Heart left ventricle (tissue), 16 donors: ENCODE measurements at regions not wholly inside any gene's neighbourhood (a gene's known extent, or its start where the extent isn't known, plus 50 kb on each side); places are given as distances from the start of the nearest gene placed in this dataset.

ENCODE experiments used
- ATAC-seq, 4 donors: fragments of 200-7000 bp; cut with Tn5 transposase; one replicate each; pipeline ENCODE4 v1.9.1; 2020 to 2022; ENCODE audit warnings: moderate library complexity in 4 of 4, mild to moderate bottlenecking in 3 of 4, moderate number of reproducible peaks in 1 of 4
- DNase-seq, 5 donors: peaks; one replicate each; pipeline ENCODE4 v3.0.0-alpha.2; 2020
- H3K27ac ChIP-seq, 12 donors: fragments of 200-600 bp; sonication (generic) in 4 of 12; one replicate each; pipeline versions ENCODE4 v1.5.0 to v1.8.0; 2016 to 2022; ENCODE audit warnings: mild to moderate bottlenecking in 2 of 12
- H3K27me3 ChIP-seq, 9 donors: fragments of 200-600 bp; sonication (generic) in 2 of 9; one replicate each; pipeline versions ENCODE4 v1.5.1 to v1.8.0; 2016 to 2022; ENCODE audit warnings: mild to moderate bottlenecking in 3 of 9
- H3K36me3 ChIP-seq, 9 donors: fragments of 200-600 bp; sonication (generic) in 2 of 9; one replicate each; pipeline versions ENCODE4 v1.5.0 to v1.8.0; 2018 to 2022; ENCODE audit warnings: mild to moderate bottlenecking in 2 of 9
- H3K4me1 ChIP-seq, 12 donors: fragments of 200-600 bp; sonication (generic) in 4 of 12; one replicate each; pipeline versions ENCODE4 v1.5.0 to v1.8.0; 2016 to 2022; ENCODE audit warnings: mild to moderate bottlenecking in 3 of 12
- H3K4me3 ChIP-seq, 12 donors: fragments of 200-600 bp; sonication (generic) in 4 of 12; one replicate each; pipeline versions ENCODE4 v1.5.0 to v1.8.0; 2017 to 2022; ENCODE audit warnings: mild to moderate bottlenecking in 9 of 12, moderate library complexity in 4 of 12
- H3K9me3 ChIP-seq, 12 donors: fragments of 200-600 bp; sonication (generic) in 4 of 12; one replicate each; pipeline versions ENCODE4 v1.5.0 to v1.8.0; 2016 to 2022; ENCODE audit warnings: mild to moderate bottlenecking in 1 of 12
- POLR2A ChIP-seq, 2 donors: fragments of 450-650 bp; IDR thresholded peaks; one replicate each; pipeline ENCODE4 v1.6.1; 2017; ENCODE audit warnings: antibody characterized with exemption in 2 of 2, mild to moderate bottlenecking in 2 of 2, moderate library complexity in 2 of 2
- WGBS, 4 donors: extraction: QIAGEN DNeasy Blood & Tissue Kit in 2 of 4; methylation state at CpG; one replicate each; pipeline versions ENCODE4 v1.1.5 to v1.1.7; 2013 to 2018; 5-methylcytosine and 5-hydroxymethylcytosine counted together
- intact Hi-C, 10 donors: fragments of 100-400 bp; cut with DNase I; formaldehyde crosslinking; loops; one replicate each; pipeline versions ENCODE4 v1.11.1 to v1.14.2; 2022
- TF ChIP-seq, protein P1 (sequence below), 12 donors: fragments of 200-600 bp; sonication (generic) in 4 of 12; IDR thresholded peaks; one replicate each; pipeline versions ENCODE4 v1.5.0 to v1.8.0; 2018 to 2022; ENCODE audit warnings: antibody characterized with exemption in 12 of 12, mild to moderate bottlenecking in 5 of 12
- donor health status: ischemic (EF 13 %, LVEDD 7.1; RV severe dilation, severe dysfunction).
- donor health status: healthy with polysubstance abuse.
- donor health status: DM: no; HTN: yes; CAD: no.
- donor health status: DM: no; HTN: no; CAD: no.
- donor health status: ischemic (EF 25% LVEDD 6.9; RV normal size, moderate dysfunction).
- donor health status: ischemic (EF 25% LVEDD 5.7; RV mildly dilated, moderate dysfunction).
- donor health status: healthy.
- donor health status: DM: yes; HTN: yes; CAD: no.
- donor health status: ischemic (EF 35%, LVEDD 5.7; RV mildly dilated, moderate dysfunction).
- donor health status: nonischemic (EF 11% LVEDD 7.7; RV severe dilation, severe dysfunction).
- donor health status: DM: yes; HTN: yes; CAD: no.
- donor health status: PGD.
- donor health status: ischemic (EF 29% LVEDD 5.4; RV normal size, mild dysfunction).
- donor health status: nonischemic (EF 23%, LVEDD 6.1; RV moderate dilation, normal function).

DNA sequence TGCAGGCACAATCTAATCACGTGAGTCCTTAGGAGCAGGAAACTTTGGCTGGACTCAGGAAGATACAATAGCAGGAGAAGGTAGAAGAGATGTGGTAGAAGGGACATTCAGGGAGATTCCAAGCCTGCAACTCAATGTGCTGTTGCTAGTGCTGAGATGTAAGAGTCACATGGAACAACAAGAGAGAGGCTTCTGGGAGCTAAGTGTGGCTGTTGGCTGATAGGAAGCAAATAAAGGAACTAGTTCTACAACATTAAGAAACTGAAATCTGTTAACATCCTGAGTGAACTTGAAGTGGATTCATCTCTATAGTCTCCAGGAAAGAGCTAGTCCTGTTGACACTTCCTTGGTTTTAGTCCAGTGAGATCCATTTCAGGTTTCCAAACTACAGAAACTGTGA is 1207.4 kb downstream of the ADGRL3 start:
- Histone ChIP-seq H3K4me3 (no peak overlapping the region), H3K27me3 (no peaks in the 10 kb centered on the region), H3K9me3 (no peaks in the 10 kb centered on the region), H3K4me1 (peaks cover 0 to 13% (median 1%) of the 10 kb centered on the region in 12 donors), H3K27ac (no peak overlapping the region), H3K36me3 (no peaks in the 10 kb centered on the region)
- intact Hi-C loops: loop anchor here in 1 of 10 donors (10.0 kb wide), 1 partner anchor 263 kb away; no protein-coding TSS in a partner anchor
- ATAC-seq (no peak), DNase-seq (no peak)
- TF ChIP-seq POLR2A (IDR thresholded peaks at IDR 0.05): no peak
- TF ChIP-seq, protein P1, sequence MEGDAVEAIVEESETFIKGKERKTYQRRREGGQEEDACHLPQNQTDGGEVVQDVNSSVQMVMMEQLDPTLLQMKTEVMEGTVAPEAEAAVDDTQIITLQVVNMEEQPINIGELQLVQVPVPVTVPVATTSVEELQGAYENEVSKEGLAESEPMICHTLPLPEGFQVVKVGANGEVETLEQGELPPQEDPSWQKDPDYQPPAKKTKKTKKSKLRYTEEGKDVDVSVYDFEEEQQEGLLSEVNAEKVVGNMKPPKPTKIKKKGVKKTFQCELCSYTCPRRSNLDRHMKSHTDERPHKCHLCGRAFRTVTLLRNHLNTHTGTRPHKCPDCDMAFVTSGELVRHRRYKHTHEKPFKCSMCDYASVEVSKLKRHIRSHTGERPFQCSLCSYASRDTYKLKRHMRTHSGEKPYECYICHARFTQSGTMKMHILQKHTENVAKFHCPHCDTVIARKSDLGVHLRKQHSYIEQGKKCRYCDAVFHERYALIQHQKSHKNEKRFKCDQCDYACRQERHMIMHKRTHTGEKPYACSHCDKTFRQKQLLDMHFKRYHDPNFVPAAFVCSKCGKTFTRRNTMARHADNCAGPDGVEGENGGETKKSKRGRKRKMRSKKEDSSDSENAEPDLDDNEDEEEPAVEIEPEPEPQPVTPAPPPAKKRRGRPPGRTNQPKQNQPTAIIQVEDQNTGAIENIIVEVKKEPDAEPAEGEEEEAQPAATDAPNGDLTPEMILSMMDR (IDR thresholded peaks at IDR 0.05): no peak
- WGBS, 4 donors: 66 to 81% (median 72%) methylated on average over 1 of the region's 1 CpG

DNA sequence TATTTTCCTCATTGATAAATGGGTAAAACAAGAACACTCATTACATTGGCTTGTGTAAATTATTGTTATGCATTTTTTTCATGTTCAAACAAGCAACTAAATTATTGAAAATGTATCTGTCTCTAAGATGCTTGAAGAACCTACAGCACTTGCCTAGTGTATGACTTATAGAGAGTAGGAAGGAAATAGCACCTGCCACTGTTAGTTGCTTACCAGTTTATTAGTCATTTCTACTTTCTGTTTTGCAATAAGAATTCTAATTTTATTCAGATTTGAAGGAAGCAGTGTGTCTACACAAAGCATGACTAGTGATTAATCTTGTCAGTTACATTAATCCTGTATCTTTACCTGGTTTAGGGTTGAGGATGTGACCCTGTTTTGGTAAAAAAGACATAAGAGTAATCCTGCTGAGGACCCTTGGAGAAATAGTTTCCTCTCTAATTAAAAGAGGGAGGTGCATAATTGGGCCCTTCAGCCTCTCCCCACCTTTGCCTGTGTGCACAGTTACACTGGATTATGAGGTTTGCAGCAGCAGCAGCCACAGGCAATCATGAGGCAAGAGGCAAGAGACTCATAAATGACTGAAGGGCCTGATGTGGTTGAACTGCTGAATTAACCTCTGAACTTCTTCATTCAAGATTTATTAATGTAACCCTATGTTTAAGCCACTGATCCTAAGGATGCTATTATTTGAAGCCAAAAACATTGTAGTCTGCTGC is 1202.1 kb downstream of the ADGRL3 start:
- intact Hi-C loops: loop anchor here in 1 of 10 donors (10.0 kb wide), 1 partner anchor 257 kb away; no protein-coding TSS in a partner anchor
- no peak for ATAC-seq
- peaks cover 0 to 7% (median 0%) of the 10 kb centered on the region in 12 donors for H3K4me1 ChIP-seq

DNA sequence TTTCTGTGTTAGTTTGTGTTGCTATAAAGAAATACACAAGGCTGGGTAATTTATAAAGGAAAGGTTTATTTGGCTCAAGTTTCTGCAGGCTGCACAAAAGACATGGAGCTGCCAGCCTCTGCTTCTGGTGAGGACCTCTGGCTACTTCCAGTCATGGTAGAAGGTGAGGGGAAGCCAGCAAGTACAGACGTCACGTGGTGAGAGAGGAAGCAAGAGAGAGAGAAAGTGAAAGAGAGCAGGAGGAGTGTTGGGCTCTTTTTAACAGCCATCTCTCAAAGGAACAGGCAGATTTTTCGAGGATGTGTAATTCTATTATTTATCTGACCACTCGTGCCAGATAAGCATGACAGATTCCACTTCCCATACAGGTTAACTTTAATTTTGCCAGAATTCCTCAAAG is 1199.1 kb downstream of the ADGRL3 start:
- intact Hi-C loops: no loop called here
- Histone ChIP-seq H3K4me1 (peaks cover 0 to 7% (median 0%) of the 10 kb centered on the region in 12 donors), H3K36me3 (no peaks in the 10 kb centered on the region), H3K4me3 (no peak overlapping the region), H3K27ac (no peak overlapping the region), H3K27me3 (no peaks in the 10 kb centered on the region), H3K9me3 (peaks cover 0 to 4% (median 0%) of the 10 kb centered on the region in 12 donors)
- ATAC-seq (peak in 3 of 4 donors; percentile 58 to 74 (median 70)), DNase-seq (no peak)
- TF ChIP-seq, protein P1 (IDR thresholded peaks at IDR 0.05): no peak
- TF ChIP-seq POLR2A (IDR thresholded peaks at IDR 0.05): no peak
- 13 to 30% (median 19%) methylated on average over 4 of the region's 4 CpGs for WGBS, 4 donors

More for the DNA sequence above, 1202.1 kb downstream of the ADGRL3 start:
- H3K27ac ChIP-seq: no peak overlapping the region
- no peak for DNase-seq
- no peak for TF ChIP-seq POLR2A (IDR thresholded peaks at IDR 0.05)
- TF ChIP-seq, protein P1 (IDR thresholded peaks at IDR 0.05): no peak
- H3K4me3 ChIP-seq: no peak overlapping the region
- H3K27me3 ChIP-seq: no peaks in the 10 kb centered on the region
- H3K9me3 ChIP-seq: no peaks in the 10 kb centered on the region
- H3K36me3 ChIP-seq: no peaks in the 10 kb centered on the region

DNA sequence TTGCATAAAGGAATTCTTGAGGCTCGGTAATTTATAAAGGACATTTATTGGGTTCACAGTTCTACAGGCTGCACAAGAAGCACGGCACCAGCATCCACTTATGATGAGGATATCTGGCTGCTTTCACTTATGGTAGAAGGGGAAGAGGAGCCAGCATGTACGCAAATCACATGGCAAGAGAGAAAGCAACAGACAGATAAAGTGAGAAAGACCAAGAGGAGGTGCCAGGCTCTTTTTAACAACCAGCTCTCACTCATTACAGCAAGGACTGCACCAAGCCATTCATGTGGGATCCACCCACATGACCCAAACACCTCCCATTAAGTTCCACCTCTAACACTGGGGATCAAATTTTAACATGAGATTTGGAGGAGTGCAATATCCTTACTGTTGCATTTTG is 1198.2 kb downstream of the ADGRL3 start:
- H3K27me3 ChIP-seq: no peaks in the 10 kb centered on the region
- H3K36me3 ChIP-seq: no peaks in the 10 kb centered on the region
- H3K4me3 ChIP-seq: no peak overlapping the region
- ATAC-seq (peak in 3 of 4 donors; percentile 33 to 55 (median 47)), DNase-seq (no peak)
- H3K4me1 ChIP-seq: peaks cover 0 to 7% (median 0%) of the 10 kb centered on the region in 12 donors
- peaks cover 0 to 4% (median 0%) of the 10 kb centered on the region in 12 donors for H3K9me3 ChIP-seq
- H3K27ac ChIP-seq: no peak overlapping the region
- intact Hi-C loops: no loop called here
- WGBS, 4 donors: 46 to 77% (median 65%) methylated on average over 3 of the region's 3 CpGs
- no peak for TF ChIP-seq POLR2A (IDR thresholded peaks at IDR 0.05)
- TF ChIP-seq, protein P1 (IDR thresholded peaks at IDR 0.05): no peak
